K562 (cell line): ENCODE measurements at regions not wholly inside any gene's neighbourhood (a gene's known extent, or its start where the extent isn't known, plus 50 kb on each side); places are given as distances from the start of the nearest gene placed in this dataset.

Experiments
- ATAC-seq: fragments of 200-7000 bp; cut with Tn5 transposase; 3 replicates; pipeline ENCODE4 v1.9.1; 2020; ENCODE audit warnings: moderate library complexity
- BruUV-seq: library from RNA; stranded (reverse); fragments of 400-500 nt; replicated peaks from 2 replicates; lab custom pipeline; 2021; lab: Mats Ljungman, UMichigan
- CTCF ChIA-PET: fragments of 300-600 bp; formaldehyde crosslinking; extraction: SDS; loops from one replicate; lab custom pipeline; 2021; ENCODE audit warnings: low intra/inter-chr PET ratio; lab: Yijun Ruan, JAX
- POLR2A ChIA-PET: fragments of 300-600, 350-650 bp; sonication (Branson Sonifier 250); formaldehyde crosslinking; extraction: SDS; loops from one replicate; lab custom pipeline; 2021; ENCODE audit warnings: antibody characterized with exemption, inconsistent platforms; lab: Yijun Ruan, JAX
- DNase-seq, 4 experiments: peaks; one replicate each; pipeline versions ENCODE4 v3.0.0 to v3.0.0-alpha.2; 2011 to 2018; ENCODE audit warnings: low spot score in 3 of 4, mixed read lengths in 3 of 4; ENCODE audit errors: extremely low read depth in 1 of 4
- FAIRE-seq: peaks from 2 replicates; lab custom pipeline; 2011; peaks lifted over from hg19 to GRCh38; lab: Jason Lieb, UNC
- H2AFZ ChIP-seq: 2 replicates; pipeline ENCODE4 v1.6.0; 2011; ENCODE audit warnings: low read depth, low read length, control low read depth, inconsistent platforms
- H3K27ac ChIP-seq: fragments of 200-600 bp; 3 replicates; pipeline ENCODE4 v1.8.0; 2011; ENCODE audit warnings: low read depth, mild to moderate bottlenecking, control low read depth, inconsistent platforms, low read length, moderate library complexity, mixed read lengths; ENCODE audit errors: extremely low read depth
- H3K27me3 ChIP-seq, 2 experiments: fragments of 300-600 bp in 1 of 2; 2 replicates in 1 of 2; 3 replicates in 1 of 2; pipeline versions ENCODE4 v1.6.0 to v1.8.0; 2011; ENCODE audit warnings: inconsistent platforms in 2 of 2, low read length in 2 of 2, mild to moderate bottlenecking in 1 of 2, mixed read lengths in 1 of 2, moderate library complexity in 1 of 2; ENCODE audit not compliant: control insufficient read depth in 2 of 2, insufficient read depth in 2 of 2
- H3K36me3 ChIP-seq: fragments of 300-600 bp; 3 replicates; pipeline ENCODE4 v1.8.0; 2011; ENCODE audit warnings: mild to moderate bottlenecking, low read length, inconsistent platforms; ENCODE audit not compliant: control insufficient read depth, insufficient read depth
- H3K4me1 ChIP-seq, 2 experiments: fragments of 200-600 bp in 1 of 2; replicated peaks in 1 of 2; 2 replicates in 1 of 2; 3 replicates in 1 of 2; pipeline versions ENCODE4 v1.5.1 to v1.8.0; 2011; ENCODE audit warnings: inconsistent platforms in 2 of 2, low read length in 2 of 2, mild to moderate bottlenecking in 1 of 2, mixed read lengths in 1 of 2, moderate library complexity in 1 of 2; ENCODE audit not compliant: control insufficient read depth in 2 of 2, insufficient read depth in 2 of 2
- H3K4me2 ChIP-seq: 2 replicates; pipeline ENCODE4 v1.6.1; 2011; ENCODE audit warnings: low read length, control low read depth, inconsistent platforms, mixed read lengths; ENCODE audit not compliant: insufficient read depth
- H3K4me3 ChIP-seq: fragments of 200-600 bp; sonication (generic), shearing (Covaris generic); 2 replicates; pipeline ENCODE4 v1.5.1; 2016; ENCODE audit warnings: control low read depth, inconsistent platforms
- H3K79me2 ChIP-seq: fragments of 200-600 bp; 3 replicates; pipeline ENCODE4 v1.8.0; 2011; ENCODE audit warnings: low read length, inconsistent platforms; ENCODE audit not compliant: control insufficient read depth, insufficient read depth
- H3K9ac ChIP-seq, 2 experiments: 2 replicates each; pipeline versions ENCODE4 v1.6.0 to v1.6.1; 2011; ENCODE audit warnings: low read depth in 2 of 2, low read length in 2 of 2, control low read depth in 1 of 2, inconsistent platforms in 1 of 2, mild to moderate bottlenecking in 1 of 2, mixed read lengths in 1 of 2; ENCODE audit not compliant: insufficient read depth in 1 of 2
- H3K9me1 ChIP-seq: one replicate; pipeline ENCODE4 v1.6.0; 2011; ENCODE audit warnings: inconsistent platforms, mild to moderate bottlenecking, low read length, moderate library complexity; ENCODE audit not compliant: control insufficient read depth, insufficient read depth
- H3K9me3 ChIP-seq: replicated peaks from 2 replicates; pipeline ENCODE4 v1.5.1; 2011; ENCODE audit warnings: low read depth, low read length, inconsistent platforms; ENCODE audit not compliant: control insufficient read depth, insufficient read depth
- H4K20me1 ChIP-seq: replicated peaks from 2 replicates; pipeline ENCODE4 v1.6.1; 2011; ENCODE audit warnings: low read length, inconsistent platforms, mixed read lengths; ENCODE audit not compliant: control insufficient read depth, insufficient read depth
- CAMTA2 ChIP-seq: fragments of 250-450 bp; sonication (Bioruptor Pico); conservative IDR thresholded peaks from 2 replicates; pipeline ENCODE4 v1.5.1; 2022
- CEBPB ChIP-seq: fragments of 450-650 bp; IDR thresholded peaks from 2 replicates; pipeline ENCODE4 v1.6.1; 2016; ENCODE audit warnings: missing genetic modification characterization, missing compliant biosample characterization
- CEBPG ChIP-seq, 3 experiments: fragments of 200-800 bp in 1 of 3; sonication (Bioruptor generic) in 1 of 3; sonication (generic) in 1 of 3; formaldehyde crosslinking in 1 of 3; IDR thresholded peaks in 2 of 3; conservative IDR thresholded peaks in 1 of 3; 2 replicates each; pipeline versions ENCODE4 v1.6.1 to v1.8.0; 2016 to 2022; ENCODE audit warnings: missing compliant biosample characterization in 2 of 3, missing genetic modification characterization in 2 of 3, mild to moderate bottlenecking in 1 of 3, missing genetic modification reagents in 1 of 3
- E2F3 ChIP-seq: fragments of 250-450 bp; sonication (Bioruptor Pico); IDR thresholded peaks from 2 replicates; pipeline ENCODE4 v1.4.0; 2020; ENCODE audit warnings: mild to moderate bottlenecking
- FUS ChIP-seq: fragments of 200-400 bp; formaldehyde crosslinking; optimal IDR thresholded peaks from 2 replicates; pipeline ENCODE3; 2017; ENCODE audit warnings: low read depth, low read length
- NR1H2 ChIP-seq: sonication (generic); formaldehyde crosslinking; IDR thresholded peaks from 2 replicates; pipeline ENCODE4 v1.4.0; 2020; ENCODE audit warnings: mild to moderate bottlenecking, missing genetic modification reagents
- WGBS: fragments of 100-300 bp; shearing (Covaris generic); methylation state at CpG from one replicate; pipeline ENCODE4 v1.1.6; 2016; ENCODE audit warnings: low coverage, mixed read lengths; ENCODE audit not compliant: insufficient coverage; ENCODE audit errors: missing lambda C conversion rate; 5-methylcytosine and 5-hydroxymethylcytosine counted together
- in situ Hi-C: fragments of 300-500 bp; cut with MboI; formaldehyde crosslinking; loops from 4 replicates; pipeline ENCODE4 v1.15.0; 2018; ENCODE audit warnings: inconsistent platforms, mixed read lengths
- intact Hi-C: fragments of 100-400 bp; cut with micrococcal nuclease; formaldehyde crosslinking; loops from 2 replicates; pipeline ENCODE4 v1.14.2; 2022
- TF ChIP-seq, protein P1 (sequence below): fragments of 450-650 bp; IDR thresholded peaks from 2 replicates; pipeline ENCODE4 v1.6.1; 2017; ENCODE audit warnings: mild to moderate bottlenecking, moderate library complexity
- TF ChIP-seq, protein P2 (sequence below), 2 experiments: fragments of 450-650 bp in 1 of 2; sonication (generic) in 1 of 2; formaldehyde crosslinking; conservative IDR thresholded peaks; 2 replicates each; pipeline versions ENCODE4 v1.4.0 to v1.8.1; 2020 to 2022; ENCODE audit warnings: mild to moderate bottlenecking in 1 of 2, missing genetic modification reagents in 1 of 2

DNA sequence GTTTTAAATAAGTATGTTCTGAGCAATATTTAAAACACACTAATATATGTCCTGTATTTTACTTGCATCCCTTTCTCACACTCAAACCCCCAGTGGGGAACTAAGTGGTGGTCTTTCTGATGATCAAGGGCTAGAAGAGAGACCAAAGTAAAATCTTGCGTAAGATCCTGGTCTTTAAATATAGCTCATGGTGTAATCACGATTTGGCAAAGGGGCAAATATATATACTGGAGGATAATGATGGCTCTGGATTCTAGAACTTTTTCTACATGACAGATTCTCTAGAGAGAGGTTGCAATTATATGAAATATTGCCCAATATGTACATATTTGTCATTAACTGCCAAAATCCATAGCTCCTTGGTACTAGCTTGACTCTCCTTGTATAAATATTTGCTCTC is 438.3 kb downstream of the NXPH1 start:
- Histone ChIP-seq H3K4me1 (no peaks in the 10 kb centered on the region), H3K4me3 (no peak overlapping the region), H3K27me3 (no peaks in the 10 kb centered on the region), H2AFZ (no peak overlapping the region), H3K36me3 (no peaks in the 10 kb centered on the region), H3K4me2 (no peak overlapping the region), H3K9me1 (no peaks in the 10 kb centered on the region), H3K9me3 (no peaks in the 10 kb centered on the region), H4K20me1 (no peaks in the 10 kb centered on the region), H3K27ac (no peak overlapping the region), H3K9ac (no peak overlapping the region), H3K79me2 (no peaks in the 10 kb centered on the region)
- intact Hi-C loops (no loop called here), in situ Hi-C loops (no loop called here)
- CTCF ChIA-PET = no interaction called here
- POLR2A ChIA-PET = no interaction called here
- no TSS peak for BruUV-seq
- DNase-seq = no peak
- no peak for ATAC-seq
- WGBS = 30% methylated on average over 2 of the region's 2 CpGs
- no peak for FAIRE-seq
- TF ChIP-seq NR1H2 (no peak), CEBPG (CRISPR knock-in tag; IDR thresholded peaks at IDR 0.05) (no peak), CEBPG (tag; conservative IDR thresholded peaks at IDR 0.05 in 1 of 2, IDR thresholded peaks at IDR 0.05 in 1 of 2) (peak in 1 of 2 experiments; percentile 53; a peak in 2 of 4 replicates), CEBPB (peak; percentile 46; the same call in 1 of the 2 replicates)

DNA sequence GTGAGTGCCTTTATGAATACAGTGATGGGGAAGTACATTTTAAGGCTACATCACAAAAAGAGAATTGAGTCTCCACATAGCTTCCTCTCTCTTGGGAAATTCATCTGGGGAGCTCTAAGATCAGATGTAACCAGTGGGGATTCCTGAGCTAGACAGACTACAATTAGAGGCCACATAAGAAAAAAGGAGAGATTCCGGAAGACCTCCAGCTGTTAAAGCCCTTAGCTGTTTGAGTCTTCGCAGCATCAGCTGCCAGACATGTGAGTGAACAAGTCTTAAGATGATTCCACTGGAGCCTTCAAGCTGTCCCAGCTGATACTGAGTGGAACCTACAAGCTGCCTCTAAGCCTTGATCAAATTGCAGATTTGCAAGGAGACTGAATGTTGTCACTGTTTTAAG is 448.5 kb downstream of the NXPH1 start:
- H3K9me3 ChIP-seq = no peaks in the 10 kb centered on the region
- intact Hi-C loops = no loop called here
- H3K4me3 ChIP-seq = no peak overlapping the region
- H3K9ac ChIP-seq = no peak overlapping the region
- no peak overlapping the region for H3K4me2 ChIP-seq
- H3K27me3 ChIP-seq = no peaks in the 10 kb centered on the region
- ChIA-PET CTCF (no interaction called here), POLR2A (no interaction called here)
- no peaks in the 10 kb centered on the region for H3K36me3 ChIP-seq
- no peak overlapping the region for H2AFZ ChIP-seq
- no peaks in the 10 kb centered on the region for H3K4me1 ChIP-seq
- H3K79me2 ChIP-seq = no peaks in the 10 kb centered on the region
- 16% methylated on average over 2 of the region's 2 CpGs for WGBS
- DNase-seq = peak in 1 of 4 experiments; percentile 1
- FAIRE-seq = no peak
- H3K27ac ChIP-seq = no peak overlapping the region
- no TSS peak for BruUV-seq
- no peak for ATAC-seq
- in situ Hi-C loops = no loop called here
- H4K20me1 ChIP-seq = no peaks in the 10 kb centered on the region
- H3K9me1 ChIP-seq = no peaks in the 10 kb centered on the region
- TF ChIP-seq, protein P1, sequence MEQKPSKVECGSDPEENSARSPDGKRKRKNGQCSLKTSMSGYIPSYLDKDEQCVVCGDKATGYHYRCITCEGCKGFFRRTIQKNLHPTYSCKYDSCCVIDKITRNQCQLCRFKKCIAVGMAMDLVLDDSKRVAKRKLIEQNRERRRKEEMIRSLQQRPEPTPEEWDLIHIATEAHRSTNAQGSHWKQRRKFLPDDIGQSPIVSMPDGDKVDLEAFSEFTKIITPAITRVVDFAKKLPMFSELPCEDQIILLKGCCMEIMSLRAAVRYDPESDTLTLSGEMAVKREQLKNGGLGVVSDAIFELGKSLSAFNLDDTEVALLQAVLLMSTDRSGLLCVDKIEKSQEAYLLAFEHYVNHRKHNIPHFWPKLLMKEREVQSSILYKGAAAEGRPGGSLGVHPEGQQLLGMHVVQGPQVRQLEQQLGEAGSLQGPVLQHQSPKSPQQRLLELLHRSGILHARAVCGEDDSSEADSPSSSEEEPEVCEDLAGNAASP = no peak
- TF ChIP-seq CAMTA2 (CRISPR knock-in tag) = no peak
- TF ChIP-seq, protein P2, sequence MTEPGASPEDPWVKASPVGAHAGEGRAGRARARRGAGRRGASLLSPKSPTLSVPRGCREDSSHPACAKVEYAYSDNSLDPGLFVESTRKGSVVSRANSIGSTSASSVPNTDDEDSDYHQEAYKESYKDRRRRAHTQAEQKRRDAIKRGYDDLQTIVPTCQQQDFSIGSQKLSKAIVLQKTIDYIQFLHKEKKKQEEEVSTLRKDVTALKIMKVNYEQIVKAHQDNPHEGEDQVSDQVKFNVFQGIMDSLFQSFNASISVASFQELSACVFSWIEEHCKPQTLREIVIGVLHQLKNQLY (CRISPR knock-in tag; conservative IDR thresholded peaks at IDR 0.05) = no peak
- no peak for TF ChIP-seq E2F3 (CRISPR knock-in tag)
- TF ChIP-seq FUS = no peak
